GM18951 (cell line): ENCODE measurements at regions not wholly inside any gene's neighbourhood (a gene's known extent, or its start where the extent isn't known, plus 50 kb on each side); places are given as distances from the start of the nearest gene placed in this dataset.

Source experiments
- POLR2A ChIP-seq: IDR thresholded peaks from 4 replicates; pipeline ENCODE4 v1.6.1; 2011; ENCODE audit warnings: mild to moderate bottlenecking; ENCODE audit not compliant: insufficient read length, insufficient read depth; ENCODE audit errors: extremely low read depth
- in situ Hi-C: fragments of 300-500 bp; cut with MboI; formaldehyde crosslinking; loops from one replicate; pipeline ENCODE4 v1.12.0; 2022; ENCODE audit warnings: low sequenced_read_pairs, mixed read lengths, inconsistent platforms; ENCODE audit not compliant: unreplicated experiment

DNA sequence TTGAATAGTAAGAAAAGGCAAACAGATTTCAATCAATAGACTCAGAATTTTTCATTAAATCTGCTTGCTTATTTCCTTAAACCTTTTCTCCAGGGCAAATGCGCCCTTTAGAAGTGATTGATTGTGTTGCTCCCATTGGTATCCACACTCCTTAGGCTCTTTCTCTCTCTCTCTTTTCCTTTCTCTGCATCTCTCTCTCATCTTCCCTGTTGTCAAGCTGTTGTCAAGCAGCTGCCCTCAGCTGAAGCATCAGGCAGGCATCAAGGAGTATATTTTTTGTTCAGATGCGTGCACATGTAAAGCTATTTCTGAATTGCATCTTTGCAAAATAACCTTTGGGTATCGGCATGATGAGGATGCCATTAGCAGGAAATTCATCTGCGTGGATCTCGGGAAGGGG lies 107.2 kb upstream of the PLET1 start:
- TF ChIP-seq POLR2A = no peak
- in situ Hi-C loops = no loop called here

DNA sequence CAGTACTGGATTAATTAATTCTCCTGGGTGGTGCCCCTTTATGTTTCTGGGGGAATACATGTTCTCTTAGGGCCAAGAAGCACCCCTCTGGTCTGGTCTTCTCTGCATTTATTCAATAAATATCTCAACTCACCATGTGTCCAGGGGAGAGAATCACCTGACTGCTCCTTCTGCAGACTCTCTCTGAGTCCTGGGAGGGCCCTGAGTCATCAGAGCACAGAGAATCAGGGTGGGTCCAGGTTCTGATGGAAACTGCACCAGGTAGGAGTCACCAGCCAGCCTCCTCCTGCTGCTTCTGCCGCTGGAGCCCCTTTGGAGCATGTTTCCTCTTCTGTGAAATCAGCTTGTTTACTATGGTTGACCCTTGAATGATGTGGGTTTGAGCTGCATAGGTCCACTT lies 107.7 kb upstream of the PLET1 start:
- no peak for TF ChIP-seq POLR2A
- in situ Hi-C loops = no loop called here

DNA sequence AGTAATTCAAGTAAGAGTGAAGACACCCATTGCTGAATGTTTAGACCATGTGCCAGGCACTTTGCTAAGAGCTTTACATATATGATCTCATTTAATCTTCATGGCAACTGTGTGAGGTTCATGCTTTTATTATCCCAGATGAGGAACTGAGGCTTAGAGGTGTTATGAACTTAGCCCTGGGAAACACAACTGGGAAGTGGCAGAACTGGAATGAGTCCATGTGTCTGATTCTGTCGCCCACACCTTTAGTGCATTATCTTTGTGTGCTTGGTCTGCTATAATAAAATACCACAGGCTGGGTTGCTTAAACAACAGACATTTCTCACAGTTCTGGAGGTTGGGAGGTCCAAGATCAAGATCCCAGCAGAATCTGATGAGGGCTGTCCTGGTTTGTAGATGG lies 108.7 kb upstream of the PLET1 start:
- in situ Hi-C loops = no loop called here
- TF ChIP-seq POLR2A = no peak

DNA sequence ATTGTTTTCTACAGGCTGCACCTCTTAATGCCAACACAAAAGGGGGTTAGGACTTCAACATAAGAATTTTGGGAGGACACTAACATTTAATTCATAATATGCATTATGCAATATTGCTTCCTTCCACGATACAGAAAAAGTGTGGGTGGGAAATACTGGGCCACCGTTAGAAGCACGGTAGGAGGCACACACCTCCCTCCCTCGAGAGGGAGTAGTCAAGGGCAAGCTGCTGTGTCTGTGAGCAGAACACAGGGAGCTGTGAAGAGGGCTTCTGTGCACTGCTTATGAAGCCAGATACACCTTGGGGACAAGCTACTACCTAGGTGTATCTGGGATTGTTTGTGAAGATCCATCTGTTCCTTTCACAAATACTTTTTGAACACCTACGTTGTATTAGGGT lies 109.3 kb upstream of the PLET1 start:
- TF ChIP-seq POLR2A = no peak
- in situ Hi-C loops = no loop called here

DNA sequence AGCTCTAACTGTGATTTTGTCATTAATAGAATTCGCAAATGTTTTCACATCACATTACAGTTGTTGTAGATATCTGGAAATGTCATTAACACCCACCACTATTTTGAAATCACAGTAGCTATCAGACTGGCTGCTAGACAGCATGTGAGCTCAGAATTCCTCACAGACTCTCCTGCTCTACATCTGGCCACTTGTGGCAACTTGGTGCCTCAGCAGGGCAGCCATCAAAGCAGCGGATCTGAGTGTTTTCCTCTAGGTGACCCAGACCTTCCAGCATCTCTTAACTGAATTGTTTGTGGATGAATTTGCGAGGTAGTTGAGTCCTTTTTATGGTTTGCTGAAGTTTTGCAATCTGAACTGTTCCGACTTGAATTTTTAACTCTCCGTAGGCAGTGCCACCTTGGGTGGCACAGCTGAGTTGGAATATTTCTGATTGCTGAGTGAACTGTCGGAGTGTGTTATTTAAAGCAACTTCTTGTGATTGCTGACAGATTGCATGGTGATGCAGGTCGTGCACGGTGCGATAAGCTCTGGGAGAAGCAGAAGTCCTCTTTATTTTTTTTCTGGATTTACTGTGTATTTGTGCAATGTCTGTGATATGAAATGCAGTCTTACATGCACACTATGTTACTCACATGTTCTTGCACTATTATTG lies 114.0 kb upstream of the PLET1 start:
- in situ Hi-C loops = no loop called here
- no peak for TF ChIP-seq POLR2A

DNA sequence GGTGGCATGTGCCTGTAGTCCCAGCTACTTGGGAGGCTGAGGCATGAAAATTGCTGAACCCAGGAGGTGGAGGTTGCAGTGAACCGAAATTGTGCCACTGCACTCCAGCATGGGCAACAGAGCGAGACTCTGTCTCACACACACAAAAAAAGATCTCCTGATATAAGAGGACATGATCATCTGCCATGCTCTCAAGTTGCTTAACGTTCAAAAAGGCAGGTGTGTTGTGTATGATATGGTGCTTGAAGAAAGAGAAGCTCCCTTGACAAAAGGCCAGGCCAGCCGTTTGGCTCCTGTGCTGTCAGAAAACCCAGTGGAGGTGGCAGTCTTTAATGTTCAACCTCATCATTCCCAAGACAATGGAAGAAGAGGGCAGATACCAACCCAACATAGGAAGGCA lies 117.3 kb upstream of the PLET1 start:
- no peak for TF ChIP-seq POLR2A
- in situ Hi-C loops = no loop called here

DNA sequence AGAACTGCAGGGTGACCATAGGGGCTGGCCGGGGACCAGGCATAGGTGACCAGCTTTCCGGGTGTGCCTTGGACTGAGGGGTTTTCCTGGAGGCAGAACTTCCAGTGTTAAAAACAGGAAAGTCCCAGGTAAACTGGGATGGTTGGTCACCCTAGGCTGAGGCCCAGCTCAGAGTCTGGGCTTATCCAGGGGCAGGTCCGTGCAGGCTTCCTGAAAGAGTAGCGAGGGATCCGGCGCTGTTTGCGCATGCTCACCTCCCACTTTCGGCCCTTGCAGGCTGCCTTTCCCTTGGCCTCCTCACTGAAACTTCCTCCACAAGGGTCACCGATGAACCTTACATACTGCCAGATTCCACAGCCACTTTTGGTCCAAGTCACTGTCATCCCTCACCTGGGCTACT lies 119.8 kb upstream of the PLET1 start:
- no peak for TF ChIP-seq POLR2A
- in situ Hi-C loops = no loop called here

DNA sequence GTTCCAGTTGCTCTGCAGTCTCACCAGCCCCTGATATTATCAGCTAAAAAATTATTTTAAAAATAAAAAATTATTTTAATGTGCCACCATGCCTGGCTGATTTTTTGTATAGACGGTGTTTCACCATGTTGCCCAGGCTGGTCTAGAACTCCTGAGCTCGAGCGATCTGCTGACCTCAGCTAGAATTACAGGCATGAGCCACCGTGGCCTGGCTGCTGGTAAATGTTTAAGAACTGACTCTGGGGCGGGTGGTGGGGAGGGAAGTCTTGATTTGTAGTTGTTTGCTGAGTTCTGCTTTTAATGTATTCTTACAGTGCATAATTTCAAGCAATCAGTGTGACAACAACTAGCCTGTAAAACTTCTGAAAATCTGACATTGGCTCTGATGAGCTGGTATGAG lies 120.9 kb upstream of the PLET1 start:
- no peak for TF ChIP-seq POLR2A
- in situ Hi-C loops = no loop called here

DNA sequence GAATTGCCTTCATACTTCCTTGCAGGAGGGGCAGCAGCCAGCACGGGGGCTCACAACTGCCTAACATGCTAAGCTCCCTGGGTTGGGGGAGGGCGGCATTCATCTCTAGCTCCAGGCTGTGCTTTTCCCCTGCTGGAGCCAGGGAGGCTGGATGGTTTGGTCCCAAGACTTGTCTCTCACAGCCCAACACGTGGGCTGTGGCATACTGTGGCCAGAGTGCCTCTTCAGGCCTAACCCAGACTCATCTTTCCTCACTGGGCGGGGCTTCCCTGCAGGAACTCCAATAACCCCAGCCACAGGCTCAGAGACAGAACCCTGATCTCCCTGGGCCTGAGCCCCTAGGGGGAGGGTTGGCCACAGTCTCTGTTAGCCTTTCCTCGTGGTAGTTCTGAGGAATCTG lies 121.9 kb upstream of the PLET1 start:
- TF ChIP-seq POLR2A = no peak
- in situ Hi-C loops = no loop called here

DNA sequence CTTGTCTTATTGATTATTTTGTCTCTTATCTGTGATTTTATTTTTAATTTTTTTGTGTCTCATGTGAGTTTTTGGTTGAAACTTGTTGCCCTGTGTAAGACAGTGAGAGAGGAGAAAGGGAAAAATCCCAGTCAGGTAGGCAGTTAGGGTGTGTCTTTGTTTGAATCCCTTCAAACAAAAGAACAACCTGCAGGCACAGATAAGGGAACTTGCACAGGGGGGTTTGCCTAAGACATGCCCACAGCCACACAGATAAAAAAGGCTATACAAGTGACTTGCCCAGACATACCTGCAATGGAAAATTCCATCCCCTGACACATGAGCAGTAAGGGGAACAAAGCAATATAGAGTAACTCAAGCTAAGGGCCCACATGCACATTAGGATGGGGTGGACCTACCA lies 127.8 kb upstream of the PLET1 start:
- in situ Hi-C loops = no loop called here
- no peak for TF ChIP-seq POLR2A

DNA sequence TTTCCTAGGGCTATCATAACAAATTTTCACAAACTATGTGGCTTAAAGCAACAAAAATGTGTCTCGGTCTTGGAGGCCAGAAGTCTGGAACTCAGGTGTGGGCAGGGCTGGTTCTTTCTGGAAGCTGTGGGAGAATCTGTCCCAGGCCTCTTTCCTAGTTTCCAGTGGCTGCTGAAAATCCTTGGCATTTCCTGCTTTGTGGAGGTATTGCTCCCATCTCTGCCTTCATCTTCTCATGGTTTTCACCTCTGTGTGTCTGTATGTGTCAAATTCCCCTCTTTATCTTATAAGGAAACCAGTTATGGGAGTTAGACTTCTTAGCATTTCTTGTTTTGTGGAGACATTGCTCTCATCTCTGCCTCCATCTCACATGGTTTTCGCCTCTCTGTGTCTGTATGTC lies 130.4 kb upstream of the PLET1 start:
- in situ Hi-C loops = no loop called here
- no peak for TF ChIP-seq POLR2A

DNA sequence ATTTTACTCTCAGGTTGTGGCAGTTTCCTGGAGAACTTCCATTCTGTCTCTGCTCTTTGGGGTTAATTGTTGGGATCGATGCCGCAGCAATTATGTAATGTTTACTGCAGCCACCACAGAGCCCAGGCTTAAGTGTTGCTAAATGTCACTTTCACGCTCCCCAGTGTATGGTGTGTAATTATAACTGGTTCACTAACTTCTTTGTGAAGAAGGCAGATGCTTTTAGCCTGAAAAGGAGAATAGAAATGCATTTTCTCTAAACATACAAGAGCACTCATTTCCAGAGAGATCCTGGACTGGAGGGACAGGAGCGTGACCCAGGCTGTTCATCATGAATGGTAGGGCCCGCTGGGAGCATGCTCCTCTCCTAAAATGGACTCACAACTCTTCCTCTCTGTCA lies 132.2 kb upstream of the PLET1 start:
- in situ Hi-C loops = no loop called here

DNA sequence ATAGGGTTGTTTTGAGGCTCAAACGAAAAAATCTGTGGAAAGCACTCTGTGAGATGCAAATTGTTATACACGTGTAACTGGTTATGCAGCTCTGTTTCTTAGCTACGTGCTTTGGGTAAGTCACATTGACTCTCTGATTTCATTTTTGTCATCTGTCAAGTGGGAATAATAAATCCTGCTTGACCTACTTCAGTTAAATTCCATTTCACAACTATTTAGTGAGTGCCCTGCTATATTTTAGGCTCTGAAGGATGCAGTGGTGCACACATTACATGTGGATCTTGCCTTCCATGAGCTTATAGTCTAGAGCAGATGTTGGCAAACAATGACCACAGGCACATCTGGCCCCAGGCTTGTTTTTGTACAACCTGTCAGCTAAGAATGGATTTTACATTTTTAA lies 133.6 kb upstream of the PLET1 start:
- in situ Hi-C loops = no loop called here
- TF ChIP-seq POLR2A = no peak

More for the DNA sequence above, 132.2 kb upstream of the PLET1 start:
- TF ChIP-seq POLR2A = no peak

DNA sequence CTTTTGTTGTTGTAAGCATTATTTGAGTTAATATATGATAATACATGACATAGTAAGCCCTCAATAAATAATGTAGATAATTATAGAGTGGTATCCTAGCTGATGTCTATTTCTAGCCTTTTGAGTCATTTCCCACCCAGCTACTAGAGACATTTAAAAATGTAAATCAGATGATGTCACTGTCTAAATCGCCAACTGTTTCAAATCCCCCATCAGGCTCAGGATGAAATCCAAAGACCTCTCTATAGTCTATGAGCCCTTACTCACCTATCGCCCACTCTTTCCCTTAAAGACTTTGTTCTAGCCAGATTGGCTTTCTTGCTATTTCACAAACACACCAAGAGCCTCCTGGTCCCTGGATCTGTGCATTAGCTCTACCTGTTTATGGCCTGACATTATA lies 135.4 kb upstream of the PLET1 start:
- no peak for TF ChIP-seq POLR2A
- in situ Hi-C loops = no loop called here
